ENCODE measurements at regions not wholly inside any gene's neighbourhood (a gene's known extent, or its start where the extent isn't known, plus 50 kb on each side); places are given as distances from the start of the nearest gene placed in this dataset.

DNA sequence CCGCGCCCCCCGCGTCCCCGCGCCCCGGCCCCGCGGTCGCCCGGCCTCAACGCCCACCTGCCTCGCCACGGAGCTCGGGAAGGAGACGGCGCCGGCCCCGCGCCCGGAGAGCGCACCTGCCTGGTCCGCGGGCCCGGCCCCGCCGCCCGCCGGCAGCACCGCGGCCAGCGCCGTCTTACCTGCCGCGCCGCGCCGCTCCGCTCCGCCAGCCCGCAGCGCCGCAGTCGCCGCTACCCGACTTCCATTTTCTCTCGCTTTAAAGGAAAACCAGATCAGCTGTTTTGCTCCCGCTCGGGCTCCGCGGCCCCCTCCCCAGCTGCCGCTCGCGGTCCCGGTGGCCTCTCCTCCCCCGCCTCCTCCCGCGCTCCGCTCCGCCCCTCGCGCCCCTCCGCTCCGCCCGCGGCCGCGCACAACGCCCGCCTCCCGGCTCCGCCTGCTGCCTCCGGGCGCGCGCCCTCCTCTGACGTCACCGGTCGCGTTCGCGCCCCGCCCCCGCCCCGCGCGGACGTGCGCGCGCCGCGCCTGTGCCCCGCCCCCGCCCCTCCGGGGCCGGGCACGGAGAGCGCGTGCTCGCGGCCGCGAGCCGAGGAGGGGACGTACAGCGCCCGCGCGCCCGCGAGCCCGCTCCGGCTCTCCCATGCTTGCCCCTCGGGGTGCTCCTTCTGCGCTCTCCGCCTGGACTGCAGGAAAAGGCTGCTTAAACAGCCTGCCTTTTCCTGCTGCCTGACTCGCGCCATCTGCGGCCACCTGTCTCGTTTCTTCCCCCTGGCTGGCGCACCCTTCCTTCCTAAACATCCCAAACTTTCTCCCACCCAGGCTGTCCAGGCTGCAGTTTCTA lies 159.8 kb upstream of the CHRNA7 start, which contains the start of gene OTUD7A:
- TF ChIP-seq, protein P1, sequence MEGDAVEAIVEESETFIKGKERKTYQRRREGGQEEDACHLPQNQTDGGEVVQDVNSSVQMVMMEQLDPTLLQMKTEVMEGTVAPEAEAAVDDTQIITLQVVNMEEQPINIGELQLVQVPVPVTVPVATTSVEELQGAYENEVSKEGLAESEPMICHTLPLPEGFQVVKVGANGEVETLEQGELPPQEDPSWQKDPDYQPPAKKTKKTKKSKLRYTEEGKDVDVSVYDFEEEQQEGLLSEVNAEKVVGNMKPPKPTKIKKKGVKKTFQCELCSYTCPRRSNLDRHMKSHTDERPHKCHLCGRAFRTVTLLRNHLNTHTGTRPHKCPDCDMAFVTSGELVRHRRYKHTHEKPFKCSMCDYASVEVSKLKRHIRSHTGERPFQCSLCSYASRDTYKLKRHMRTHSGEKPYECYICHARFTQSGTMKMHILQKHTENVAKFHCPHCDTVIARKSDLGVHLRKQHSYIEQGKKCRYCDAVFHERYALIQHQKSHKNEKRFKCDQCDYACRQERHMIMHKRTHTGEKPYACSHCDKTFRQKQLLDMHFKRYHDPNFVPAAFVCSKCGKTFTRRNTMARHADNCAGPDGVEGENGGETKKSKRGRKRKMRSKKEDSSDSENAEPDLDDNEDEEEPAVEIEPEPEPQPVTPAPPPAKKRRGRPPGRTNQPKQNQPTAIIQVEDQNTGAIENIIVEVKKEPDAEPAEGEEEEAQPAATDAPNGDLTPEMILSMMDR (IDR thresholded peaks at IDR 0.05), result peak in 1 of 6 experiments; percentile 10
- TF ChIP-seq POLR2A (IDR thresholded peaks at IDR 0.05), result peak in 1 of 2 donors; percentile 62

Data from thyroid gland (tissue), 4 donors.